ENCODE measurements at regions not wholly inside any gene's neighbourhood (a gene's known extent, or its start where the extent isn't known, plus 50 kb on each side); places are given as distances from the start of the nearest gene placed in this dataset.
A peak's percentile ranks its signal among the peaks of the same experiment; 100 is the strongest.
"Not testable (repeated sequence)": the region's sequence is repeated elsewhere in the genome, so short reads cannot be mapped to it uniquely, and the experiment has no call there.

- Histone ChIP-seq H3K9me3 (no peaks in the 10 kb centered on the region), H3K27ac (no peak overlapping the region), H3K36me3 (no peaks in the 10 kb centered on the region), H3K4me3 (no peak overlapping the region), H3K27me3 (no peaks in the 10 kb centered on the region), H3K4me1 (no peaks in the 10 kb centered on the region)
- 18 to 23% methylated on average over 1 of the region's 1 CpG for WGBS, 2 donors
- TF ChIP-seq, protein P1, sequence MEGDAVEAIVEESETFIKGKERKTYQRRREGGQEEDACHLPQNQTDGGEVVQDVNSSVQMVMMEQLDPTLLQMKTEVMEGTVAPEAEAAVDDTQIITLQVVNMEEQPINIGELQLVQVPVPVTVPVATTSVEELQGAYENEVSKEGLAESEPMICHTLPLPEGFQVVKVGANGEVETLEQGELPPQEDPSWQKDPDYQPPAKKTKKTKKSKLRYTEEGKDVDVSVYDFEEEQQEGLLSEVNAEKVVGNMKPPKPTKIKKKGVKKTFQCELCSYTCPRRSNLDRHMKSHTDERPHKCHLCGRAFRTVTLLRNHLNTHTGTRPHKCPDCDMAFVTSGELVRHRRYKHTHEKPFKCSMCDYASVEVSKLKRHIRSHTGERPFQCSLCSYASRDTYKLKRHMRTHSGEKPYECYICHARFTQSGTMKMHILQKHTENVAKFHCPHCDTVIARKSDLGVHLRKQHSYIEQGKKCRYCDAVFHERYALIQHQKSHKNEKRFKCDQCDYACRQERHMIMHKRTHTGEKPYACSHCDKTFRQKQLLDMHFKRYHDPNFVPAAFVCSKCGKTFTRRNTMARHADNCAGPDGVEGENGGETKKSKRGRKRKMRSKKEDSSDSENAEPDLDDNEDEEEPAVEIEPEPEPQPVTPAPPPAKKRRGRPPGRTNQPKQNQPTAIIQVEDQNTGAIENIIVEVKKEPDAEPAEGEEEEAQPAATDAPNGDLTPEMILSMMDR (IDR thresholded peaks at IDR 0.05): no peak
- no peak for DNase-seq
- intact Hi-C loops (cut with DNase I): no loop called here
- ATAC-seq: no peak
- no peak for FAIRE-seq
These were observed 227.4 kb downstream of the RPAP3 start for GRCh38 chr12:47478426-47478825.

DNA sequence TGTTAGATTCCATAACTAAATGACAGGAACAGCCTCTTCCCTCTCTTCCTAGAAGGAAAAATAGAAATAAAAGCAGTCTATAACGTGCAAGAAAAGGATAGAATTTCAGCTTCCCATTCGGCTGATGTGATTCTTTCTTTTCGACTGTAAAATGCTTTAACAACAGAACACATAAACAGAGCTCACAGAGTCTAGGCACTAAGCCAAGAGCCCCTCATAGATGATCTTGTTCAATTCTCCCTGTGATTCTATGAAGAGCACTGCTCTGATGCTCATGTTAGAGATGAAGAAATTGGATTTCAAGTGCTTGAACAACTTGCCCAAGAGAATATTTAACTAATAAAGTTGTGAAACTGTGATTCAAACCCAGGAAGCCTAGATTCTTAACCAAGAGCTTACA is 232.7 kb downstream of the RPAP3 start:
- Histone ChIP-seq H3K27ac (no peak overlapping the region), H3K9me3 (no peaks in the 10 kb centered on the region), H3K27me3 (no peaks in the 10 kb centered on the region), H3K4me3 (no peak overlapping the region), H3K4me1 (no peaks in the 10 kb centered on the region), H3K36me3 (no peaks in the 10 kb centered on the region)
- DNase-seq (no peak), FAIRE-seq (no peak), ATAC-seq (no peak)
- 61 to 62% methylated on average over 3 of the region's 3 CpGs for WGBS, 2 donors
- intact Hi-C loops (cut with DNase I): no loop called here
- TF ChIP-seq, protein P1 (IDR thresholded peaks at IDR 0.05): no peak

DNA sequence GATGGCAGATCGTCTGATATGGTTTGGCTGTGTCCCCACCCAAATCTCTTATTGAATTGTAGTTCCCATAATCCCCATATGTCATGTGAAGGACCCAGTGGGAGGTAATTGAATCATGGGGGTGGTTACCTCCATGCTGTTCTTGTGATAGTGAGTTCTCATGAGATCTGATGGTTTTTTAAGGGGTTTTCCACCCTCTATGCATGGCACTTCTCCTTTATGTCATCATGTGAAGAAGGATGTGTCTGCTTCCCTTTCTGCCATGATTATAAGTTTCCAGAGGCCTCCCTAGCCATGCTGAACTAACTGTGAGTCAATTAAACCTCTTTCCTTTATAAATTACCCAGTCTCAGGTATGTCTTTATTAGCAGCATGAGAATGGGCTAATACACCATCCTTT is 235.5 kb downstream of the RPAP3 start:
- ATAC-seq; H3K4me1 ChIP-seq; H3K27ac ChIP-seq; intact Hi-C loops (cut with DNase I); H3K36me3 ChIP-seq; DNase-seq; H3K27me3 ChIP-seq; H3K9me3 ChIP-seq; H3K4me3 ChIP-seq; FAIRE-seq: not testable (repeated sequence)
- WGBS, 2 donors: 53 to 58% methylated on average over 1 of the region's 1 CpG

- H3K9me3 ChIP-seq; intact Hi-C loops (cut with DNase I); FAIRE-seq; H3K4me1 ChIP-seq; H3K4me3 ChIP-seq; H3K27ac ChIP-seq; H3K36me3 ChIP-seq; H3K27me3 ChIP-seq; DNase-seq; ATAC-seq: not testable (repeated sequence)
- 72 to 75% methylated on average over 5 of the region's 5 CpGs for WGBS, 2 donors
These were observed 241.9 kb downstream of the RPAP3 start for GRCh38 chr12:47463918-47464317.

GRCh38 chr12:47458279-47458678 is 247.6 kb downstream of the RPAP3 start:
- peak in 4 of 6 donors; percentile 11 to 24 (median 16) for DNase-seq
- no peaks in the 10 kb centered on the region for H3K9me3 ChIP-seq
- intact Hi-C loops (cut with DNase I): no loop called here

GRCh38 chr12:47449797-47450196 is 256.0 kb downstream of the RPAP3 start:
- TF ChIP-seq, protein P1 (IDR thresholded peaks at IDR 0.05): no peak
- intact Hi-C loops (cut with DNase I): no loop called here
- FAIRE-seq (no peak), ATAC-seq (no peak), DNase-seq (no peak)
- Histone ChIP-seq H3K27me3 (no peaks in the 10 kb centered on the region), H3K36me3 (no peaks in the 10 kb centered on the region), H3K4me3 (no peak overlapping the region), H3K9me3 (no peaks in the 10 kb centered on the region), H3K4me1 (no peaks in the 10 kb centered on the region), H3K27ac (no peak overlapping the region)
- WGBS, 2 donors: 81 to 95% methylated on average over 1 of the region's 1 CpG

More at GRCh38 chr12:47458279-47458678, 247.6 kb downstream of the RPAP3 start:
- FAIRE-seq: no peak
- 28 to 36% methylated on average over 4 of the region's 4 CpGs for WGBS, 2 donors
- Histone ChIP-seq H3K4me3 (no peak overlapping the region), H3K27me3 (peaks cover 0 to 7% (median 0%) of the 10 kb centered on the region in 4 donors), H3K27ac (peak overlapping the region in 1 of 4 donors; percentile 28), H3K36me3 (no peaks in the 10 kb centered on the region), H3K4me1 (no peaks in the 10 kb centered on the region)
- TF ChIP-seq, protein P1 (IDR thresholded peaks at IDR 0.05): no peak
- ATAC-seq: peak; percentile 51 to 92 (median 61)
